ENCODE measurements at regions not wholly inside any gene's neighbourhood (a gene's known extent, or its start where the extent isn't known, plus 50 kb on each side); places are given as distances from the start of the nearest gene placed in this dataset.

GRCh38 chr15:68507447-68507846, 71.3 kb upstream of the CORO2B start:
- Histone ChIP-seq H3K4me3 (ENCODE audit: low read length) (no peak overlapping the region), H3K27ac (ENCODE audit: low read length) (no peak overlapping the region), H3K4me1 (ENCODE audit: control insufficient read depth, insufficient read depth, low read length) (no peaks in the 10 kb centered on the region), H3K36me3 (ENCODE audit: control insufficient read depth, insufficient read depth, low read length) (no peaks in the 10 kb centered on the region), H3K27me3 (ENCODE audit: control insufficient read depth, insufficient read depth, low read length) (no peaks in the 10 kb centered on the region), H3K9me3 (ENCODE audit: control insufficient read depth, insufficient read depth, low read length) (no peaks in the 10 kb centered on the region)
- no peaks in the 10 kb centered on the region for H3K4me1 Mint-ChIP-seq
- H3K9me3 Mint-ChIP-seq = no peaks in the 10 kb centered on the region
- WGBS (ENCODE audit: insufficient coverage) = 94% methylated on average over 2 of the region's 2 CpGs
- intact Hi-C loops (cut with micrococcal nuclease) = no loop called here
- H3K27me3 Mint-ChIP-seq (ENCODE audit: low read depth in 2 of 2) = peaks cover 12 to 15% of the 10 kb centered on the region in 2 donors
- H3K27ac Mint-ChIP-seq = no peak overlapping the region
- no peaks in the 10 kb centered on the region for H3K36me3 Mint-ChIP-seq
- no peak for ATAC-seq
- TF ChIP-seq CTCF (IDR thresholded peaks at IDR 0.05) = no peak
- no peak for DNase-seq
- no peak overlapping the region for H3K4me3 Mint-ChIP-seq

GRCh38 chr15:68508485-68509189, 70.2 kb upstream of the CORO2B start:
- Histone ChIP-seq H3K9me3 (ENCODE audit: control insufficient read depth, insufficient read depth, low read length) (no peaks in the 10 kb centered on the region), H3K27ac (ENCODE audit: low read length) (no peak overlapping the region), H3K4me3 (ENCODE audit: low read length) (no peak overlapping the region), H3K27me3 (ENCODE audit: control insufficient read depth, insufficient read depth, low read length) (no peaks in the 10 kb centered on the region), H3K4me1 (ENCODE audit: control insufficient read depth, insufficient read depth, low read length) (no peaks in the 10 kb centered on the region), H3K36me3 (ENCODE audit: control insufficient read depth, insufficient read depth, low read length) (no peaks in the 10 kb centered on the region)
- Mint-ChIP-seq H3K36me3 (no peaks in the 10 kb centered on the region), H3K27me3 (ENCODE audit: low read depth in 2 of 2) (peaks cover 12 to 21% of the 10 kb centered on the region in 2 donors), H3K4me3 (no peak overlapping the region), H3K9me3 (peaks cover 0 to under 1% of the 10 kb centered on the region in 2 donors), H3K4me1 (no peaks in the 10 kb centered on the region), H3K27ac (no peak overlapping the region)
- no peak for DNase-seq
- no peak for TF ChIP-seq CTCF (IDR thresholded peaks at IDR 0.05)
- intact Hi-C loops (cut with micrococcal nuclease) = no loop called here
- 86% methylated on average over 12 of the region's 12 CpGs for WGBS (ENCODE audit: insufficient coverage)
- no peak for ATAC-seq

- ATAC-seq (no peak), DNase-seq (no peak)
- Histone ChIP-seq H3K36me3 (ENCODE audit: control insufficient read depth, insufficient read depth, low read length) (no peaks in the 10 kb centered on the region), H3K4me3 (ENCODE audit: low read length) (no peak overlapping the region), H3K27ac (ENCODE audit: low read length) (no peak overlapping the region), H3K27me3 (ENCODE audit: control insufficient read depth, insufficient read depth, low read length) (no peaks in the 10 kb centered on the region), H3K4me1 (ENCODE audit: control insufficient read depth, insufficient read depth, low read length) (no peaks in the 10 kb centered on the region), H3K9me3 (ENCODE audit: control insufficient read depth, insufficient read depth, low read length) (no peaks in the 10 kb centered on the region)
- Mint-ChIP-seq H3K27me3 (ENCODE audit: low read depth in 2 of 2) (peaks cover 12 to 30% of the 10 kb centered on the region in 2 donors), H3K36me3 (no peaks in the 10 kb centered on the region), H3K27ac (no peak overlapping the region), H3K4me3 (no peak overlapping the region), H3K4me1 (no peaks in the 10 kb centered on the region), H3K9me3 (peaks cover 0 to 3% of the 10 kb centered on the region in 2 donors)
- 85% methylated on average over 2 of the region's 2 CpGs for WGBS (ENCODE audit: insufficient coverage)
- no peak for TF ChIP-seq CTCF (IDR thresholded peaks at IDR 0.05)
- intact Hi-C loops (cut with micrococcal nuclease) = no loop called here
Measured at GRCh38 chr15:68510558-68510957, 68.2 kb upstream of the CORO2B start.

Measured in natural killer cell (primary cell).